Keratinocyte (primary cell): ENCODE measurements at regions not wholly inside any gene's neighbourhood (a gene's known extent, or its start where the extent isn't known, plus 50 kb on each side); places are given as distances from the start of the nearest gene placed in this dataset.

Experiments used
- DNase-seq: peaks from one replicate; pipeline ENCODE4 v3.0.0-alpha.2; 2011; ENCODE audit warnings: low read depth, missing footprints, low spot score
- FAIRE-seq: peaks from 2 replicates; lab custom pipeline; 2011; peaks lifted over from hg19 to GRCh38; lab: Jason Lieb, UNC
- H2AFZ ChIP-seq: 2 replicates; pipeline ENCODE4 v1.6.0; 2012; ENCODE audit warnings: low read length, control low read depth, inconsistent platforms; ENCODE audit not compliant: control insufficient read depth
- H3K27ac ChIP-seq: 2 replicates; pipeline ENCODE4 v1.5.1; 2011; ENCODE audit warnings: low read length; ENCODE audit not compliant: control insufficient read depth, insufficient read depth
- H3K27me3 ChIP-seq: 3 replicates; pipeline ENCODE4 v1.6.0; 2011; ENCODE audit warnings: low read length; ENCODE audit not compliant: control insufficient read depth, insufficient read depth; ENCODE audit errors: extremely low read depth
- H3K36me3 ChIP-seq, 2 experiments: 2 replicates in 1 of 2; 3 replicates in 1 of 2; pipeline ENCODE4 v1.5.1; 2011; ENCODE audit warnings: low read length in 2 of 2, mild to moderate bottlenecking in 1 of 2; ENCODE audit not compliant: control insufficient read depth in 2 of 2, insufficient read depth in 2 of 2; ENCODE audit errors: extremely low read depth in 1 of 2
- H3K4me1 ChIP-seq: 3 replicates; pipeline ENCODE4 v1.5.1; 2011; ENCODE audit warnings: low read length; ENCODE audit not compliant: control insufficient read depth, insufficient read depth; ENCODE audit errors: extremely low read depth
- H3K4me2 ChIP-seq: 3 replicates; pipeline ENCODE4 v1.6.0; 2011; ENCODE audit warnings: low read depth, low read length; ENCODE audit not compliant: control insufficient read depth, insufficient read depth; ENCODE audit errors: extremely low read depth
- H3K4me3 ChIP-seq, 3 experiments: fragments of 200-600 bp in 1 of 3; sonication (generic) in 1 of 3; 2 replicates in 2 of 3; 3 replicates in 1 of 3; pipeline ENCODE4 v1.5.1; 2011 to 2016; ENCODE audit warnings: low read length in 3 of 3, mild to moderate bottlenecking in 3 of 3, control low read depth in 2 of 3, inconsistent platforms in 1 of 3, low read depth in 1 of 3, mixed read lengths in 1 of 3, mixed run types in 1 of 3, moderate library complexity in 1 of 3; ENCODE audit not compliant: control insufficient read depth in 2 of 3, insufficient read depth in 2 of 3; ENCODE audit errors: extremely low read depth in 1 of 3
- H3K79me2 ChIP-seq: 2 replicates; pipeline ENCODE4 v1.6.0; 2012; ENCODE audit warnings: low read length; ENCODE audit not compliant: control insufficient read depth, insufficient read depth
- H3K9ac ChIP-seq: 3 replicates; pipeline ENCODE4 v1.6.0; 2011; ENCODE audit warnings: low read length; ENCODE audit not compliant: control insufficient read depth, insufficient read depth; ENCODE audit errors: extremely low read depth
- H3K9me1 ChIP-seq: 3 replicates; pipeline ENCODE4 v1.6.0; 2011; ENCODE audit warnings: low read length; ENCODE audit not compliant: control insufficient read depth, insufficient read depth; ENCODE audit errors: extremely low read depth
- H3K9me3 ChIP-seq: 2 replicates; pipeline ENCODE4 v1.5.1; 2012; ENCODE audit warnings: low read depth, low read length; ENCODE audit not compliant: control insufficient read depth
- H4K20me1 ChIP-seq: 3 replicates; pipeline ENCODE4 v1.6.0; 2011; ENCODE audit warnings: low read length; ENCODE audit not compliant: control insufficient read depth, insufficient read depth; ENCODE audit errors: extremely low read depth
- EZH2 ChIP-seq: IDR thresholded peaks from one replicate; pipeline ENCODE4 v1.6.1; 2012; ENCODE audit warnings: inconsistent platforms, mild to moderate bottlenecking, low read length, moderate library complexity
- dilution Hi-C: fragments of 300-500 bp; cut with MboI; formaldehyde crosslinking; loops from one replicate; pipeline ENCODE4 v1.7.0; 2020; ENCODE audit warnings: low sequenced_read_pairs; ENCODE audit not compliant: extremely low pct_ligation_motif_present
- TF ChIP-seq, protein P1 (sequence below), 3 experiments: IDR thresholded peaks in 1 of 3; conservative IDR thresholded peaks in 1 of 3; optimal IDR thresholded peaks in 1 of 3; 2 replicates in 2 of 3; 3 replicates in 1 of 3; pipeline versions ENCODE3 to v1.5.1; 2011; ENCODE audit warnings: low read length in 3 of 3, mild to moderate bottlenecking in 3 of 3, moderate library complexity in 2 of 3, control low read depth in 1 of 3, inconsistent platforms in 1 of 3; ENCODE audit not compliant: insufficient read depth in 2 of 3; ENCODE audit errors: extremely low read depth in 1 of 3

DNA sequence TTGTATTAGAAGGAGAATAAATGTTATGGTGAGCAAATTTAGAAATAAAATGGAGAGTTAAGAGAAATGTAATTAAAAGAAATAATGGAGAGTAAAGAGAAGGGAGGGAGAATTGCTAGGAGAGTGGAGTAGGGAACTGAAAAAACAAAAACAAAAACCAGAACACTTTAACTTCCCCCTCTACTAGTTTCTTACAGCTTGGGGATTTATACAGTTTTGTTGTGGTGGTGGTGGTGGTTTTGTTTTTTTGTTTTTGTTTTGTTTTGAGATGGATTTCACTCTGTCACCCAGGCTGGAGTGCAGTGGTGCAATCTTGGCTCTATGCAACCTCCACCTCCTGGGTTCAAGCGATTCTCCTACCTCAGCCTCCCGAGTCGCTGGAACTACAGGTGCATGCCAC, 322.4 kb downstream of the TMEM167A start:
- H3K9ac ChIP-seq, result no peak overlapping the region
- H3K9me3 ChIP-seq, result no peaks in the 10 kb centered on the region
- no peak for TF ChIP-seq EZH2
- TF ChIP-seq, protein P1, sequence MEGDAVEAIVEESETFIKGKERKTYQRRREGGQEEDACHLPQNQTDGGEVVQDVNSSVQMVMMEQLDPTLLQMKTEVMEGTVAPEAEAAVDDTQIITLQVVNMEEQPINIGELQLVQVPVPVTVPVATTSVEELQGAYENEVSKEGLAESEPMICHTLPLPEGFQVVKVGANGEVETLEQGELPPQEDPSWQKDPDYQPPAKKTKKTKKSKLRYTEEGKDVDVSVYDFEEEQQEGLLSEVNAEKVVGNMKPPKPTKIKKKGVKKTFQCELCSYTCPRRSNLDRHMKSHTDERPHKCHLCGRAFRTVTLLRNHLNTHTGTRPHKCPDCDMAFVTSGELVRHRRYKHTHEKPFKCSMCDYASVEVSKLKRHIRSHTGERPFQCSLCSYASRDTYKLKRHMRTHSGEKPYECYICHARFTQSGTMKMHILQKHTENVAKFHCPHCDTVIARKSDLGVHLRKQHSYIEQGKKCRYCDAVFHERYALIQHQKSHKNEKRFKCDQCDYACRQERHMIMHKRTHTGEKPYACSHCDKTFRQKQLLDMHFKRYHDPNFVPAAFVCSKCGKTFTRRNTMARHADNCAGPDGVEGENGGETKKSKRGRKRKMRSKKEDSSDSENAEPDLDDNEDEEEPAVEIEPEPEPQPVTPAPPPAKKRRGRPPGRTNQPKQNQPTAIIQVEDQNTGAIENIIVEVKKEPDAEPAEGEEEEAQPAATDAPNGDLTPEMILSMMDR (optimal IDR thresholded peaks at IDR 0.05 in 1 of 3, IDR thresholded peaks at IDR 0.05 in 1 of 3, conservative IDR thresholded peaks at IDR 0.05 in 1 of 3; ENCODE audit: extremely low read depth in 1 of 3, insufficient read depth in 2 of 3, low read length in 3 of 3), result no peak
- H3K4me1 ChIP-seq, result no peaks in the 10 kb centered on the region
- H2AFZ ChIP-seq, result no peak overlapping the region
- H3K79me2 ChIP-seq, result no peaks in the 10 kb centered on the region
- DNase-seq, result no peak
- no peak overlapping the region for H3K27ac ChIP-seq
- no peak overlapping the region for H3K4me3 ChIP-seq
- no peaks in the 10 kb centered on the region for H4K20me1 ChIP-seq
- no peak for FAIRE-seq
- H3K4me2 ChIP-seq, result no peak overlapping the region
- H3K36me3 ChIP-seq, result no peaks in the 10 kb centered on the region
- H3K27me3 ChIP-seq, result no peaks in the 10 kb centered on the region
- no peaks in the 10 kb centered on the region for H3K9me1 ChIP-seq
- dilution Hi-C loops, result no loop called here

- FAIRE-seq, result no peak
- Histone ChIP-seq H2AFZ (no peak overlapping the region), H3K27me3 (no peaks in the 10 kb centered on the region), H4K20me1 (no peaks in the 10 kb centered on the region), H3K4me2 (no peak overlapping the region), H3K9me3 (no peaks in the 10 kb centered on the region), H3K4me1 (no peaks in the 10 kb centered on the region), H3K9ac (no peak overlapping the region), H3K36me3 (no peaks in the 10 kb centered on the region), H3K79me2 (no peaks in the 10 kb centered on the region), H3K27ac (no peak overlapping the region), H3K9me1 (no peaks in the 10 kb centered on the region), H3K4me3 (no peak overlapping the region)
- dilution Hi-C loops, result no loop called here
- no peak for DNase-seq
- no peak for TF ChIP-seq EZH2
- TF ChIP-seq, protein P1 (optimal IDR thresholded peaks at IDR 0.05 in 1 of 3, IDR thresholded peaks at IDR 0.05 in 1 of 3, conservative IDR thresholded peaks at IDR 0.05 in 1 of 3; ENCODE audit: extremely low read depth in 1 of 3, insufficient read depth in 2 of 3, low read length in 3 of 3), result no peak
Measured at GRCh38 chr5:82754036-82754746, 323.0 kb downstream of the TMEM167A start.
